ENCODE measurements at regions not wholly inside any gene's neighbourhood (a gene's known extent, or its start where the extent isn't known, plus 50 kb on each side); places are given as distances from the start of the nearest gene placed in this dataset.

DNA sequence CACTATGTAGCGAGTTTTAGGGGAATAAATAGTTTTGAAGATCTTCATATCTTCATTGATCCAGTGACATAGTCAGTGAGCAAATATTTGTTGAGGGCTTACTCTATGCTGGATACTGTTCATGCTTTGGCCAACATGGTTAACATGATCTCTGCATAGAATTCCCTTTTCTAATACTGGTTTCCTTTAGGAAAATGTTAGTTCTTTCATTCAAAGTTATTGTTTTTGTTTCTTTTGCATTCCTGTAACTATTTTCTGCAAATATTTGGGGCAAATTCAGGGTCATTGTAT lies 226.5 kb downstream of the C12orf50 start:
- no peak overlapping the region for H3K4me3 ChIP-seq
- H3K27me3 ChIP-seq = no peaks in the 10 kb centered on the region
- no peaks in the 10 kb centered on the region for H3K9me3 ChIP-seq
- no peak overlapping the region for H3K27ac ChIP-seq
- ATAC-seq (ENCODE audit: low FRiP score in 2 of 2) = no peak
- TF ChIP-seq POLR2AphosphoS5 (IDR thresholded peaks at IDR 0.05) = no peak
- TF ChIP-seq CTCF (IDR thresholded peaks at IDR 0.05) = no peak
- TF ChIP-seq POLR2A (IDR thresholded peaks at IDR 0.05) = no peak
- TF ChIP-seq EP300 (IDR thresholded peaks at IDR 0.05) = no peak
- 68 to 73% methylated on average over 1 of the region's 1 CpG for WGBS, 2 donors
- no peaks in the 10 kb centered on the region for H3K36me3 ChIP-seq
- no peak for DNase-seq
- H3K4me1 ChIP-seq = no peaks in the 10 kb centered on the region

DNA sequence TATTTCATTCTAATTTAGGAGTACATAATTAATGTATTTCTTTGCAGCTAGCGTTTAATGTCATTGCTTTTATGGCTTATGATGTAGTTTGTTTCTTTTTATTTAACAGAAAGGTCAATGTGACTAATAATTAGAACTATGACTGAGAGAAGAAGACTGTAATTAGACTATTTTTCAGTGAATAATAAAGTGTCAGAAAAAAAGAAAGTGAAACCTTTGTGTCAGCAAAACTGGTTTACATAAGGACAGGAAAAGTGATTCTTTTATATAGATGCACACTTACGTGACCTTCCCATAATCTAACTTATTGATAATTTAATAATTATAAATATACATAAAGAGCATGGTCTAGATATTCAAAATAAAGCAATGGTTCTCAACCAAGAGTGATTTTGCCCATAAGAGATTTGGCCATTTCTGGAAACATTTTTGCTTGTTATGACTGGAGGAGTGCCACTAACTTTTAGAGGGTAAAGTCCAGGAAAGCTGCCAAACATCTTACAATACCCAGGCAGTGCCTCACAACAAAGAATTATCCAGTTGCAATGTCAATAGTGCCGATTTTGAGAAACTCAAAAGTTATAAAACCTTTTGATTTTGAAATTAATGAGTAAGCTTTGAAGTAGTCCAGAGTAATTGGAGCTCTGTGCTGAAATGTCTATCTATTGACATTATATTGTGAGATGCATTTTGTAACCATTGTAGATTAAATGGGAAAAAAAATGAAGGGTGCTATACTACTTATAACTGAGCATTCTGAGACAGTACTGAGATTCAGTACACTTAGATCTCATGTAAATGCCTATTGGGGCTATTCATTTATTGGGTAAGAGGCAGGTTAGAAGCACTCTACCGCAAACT lies 227.1 kb downstream of the C12orf50 start:
- Histone ChIP-seq H3K36me3 (no peaks in the 10 kb centered on the region), H3K4me1 (no peaks in the 10 kb centered on the region), H3K27ac (no peak overlapping the region), H3K9me3 (no peaks in the 10 kb centered on the region), H3K27me3 (no peaks in the 10 kb centered on the region), H3K4me3 (no peak overlapping the region)
- WGBS, 2 donors = 49% methylated on average over 4 of the region's 4 CpGs
- ATAC-seq (ENCODE audit: low FRiP score in 2 of 2) (no peak), DNase-seq (no peak)
- TF ChIP-seq EP300 (IDR thresholded peaks at IDR 0.05) (no peak), CTCF (IDR thresholded peaks at IDR 0.05) (no peak), POLR2A (IDR thresholded peaks at IDR 0.05) (no peak), POLR2AphosphoS5 (IDR thresholded peaks at IDR 0.05) (no peak)

GRCh38 chr12:87796961-87797516 lies 232.2 kb downstream of the C12orf50 start:
- Histone ChIP-seq H3K36me3 (no peaks in the 10 kb centered on the region), H3K4me3 (no peak overlapping the region), H3K4me1 (no peaks in the 10 kb centered on the region), H3K27me3 (no peaks in the 10 kb centered on the region), H3K9me3 (no peaks in the 10 kb centered on the region), H3K27ac (no peak overlapping the region)
- WGBS, 2 donors = 19 to 22% methylated on average over 1 of the region's 1 CpG
- DNase-seq (no peak), ATAC-seq (ENCODE audit: low FRiP score in 2 of 2) (no peak)
- TF ChIP-seq POLR2AphosphoS5 (IDR thresholded peaks at IDR 0.05) (no peak), EP300 (IDR thresholded peaks at IDR 0.05) (no peak), CTCF (IDR thresholded peaks at IDR 0.05) (no peak), POLR2A (IDR thresholded peaks at IDR 0.05) (no peak)

DNA sequence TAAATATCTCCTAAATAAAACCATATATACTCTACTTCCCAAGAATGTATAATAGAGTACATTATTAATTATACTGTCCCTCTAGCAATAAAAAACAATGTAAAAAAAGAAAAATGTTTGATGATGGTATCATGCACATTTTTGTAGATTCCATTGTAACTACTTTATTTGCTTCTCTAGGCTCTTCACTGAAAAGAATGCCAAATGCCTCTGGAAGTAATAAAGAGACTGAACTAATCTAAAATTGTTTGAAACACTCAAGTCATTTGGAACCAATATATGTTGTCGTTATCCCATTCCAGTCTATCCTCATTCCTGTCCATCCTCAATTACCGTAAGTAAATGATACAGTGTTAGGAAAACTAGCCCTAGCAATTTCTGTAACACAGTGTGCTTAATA lies 233.6 kb downstream of the C12orf50 start:
- WGBS, 2 donors = 42 to 54% methylated on average over 2 of the region's 2 CpGs
- no peak overlapping the region for H3K27ac ChIP-seq
- H3K9me3 ChIP-seq = no peaks in the 10 kb centered on the region
- H3K36me3 ChIP-seq = no peaks in the 10 kb centered on the region
- DNase-seq = no peak
- no peak for ATAC-seq (ENCODE audit: low FRiP score in 2 of 2)
- H3K27me3 ChIP-seq = no peaks in the 10 kb centered on the region
- H3K4me1 ChIP-seq = no peaks in the 10 kb centered on the region
- TF ChIP-seq POLR2A (IDR thresholded peaks at IDR 0.05) (no peak), EP300 (IDR thresholded peaks at IDR 0.05) (no peak), POLR2AphosphoS5 (IDR thresholded peaks at IDR 0.05) (no peak), CTCF (IDR thresholded peaks at IDR 0.05) (no peak)
- no peak overlapping the region for H3K4me3 ChIP-seq

DNA sequence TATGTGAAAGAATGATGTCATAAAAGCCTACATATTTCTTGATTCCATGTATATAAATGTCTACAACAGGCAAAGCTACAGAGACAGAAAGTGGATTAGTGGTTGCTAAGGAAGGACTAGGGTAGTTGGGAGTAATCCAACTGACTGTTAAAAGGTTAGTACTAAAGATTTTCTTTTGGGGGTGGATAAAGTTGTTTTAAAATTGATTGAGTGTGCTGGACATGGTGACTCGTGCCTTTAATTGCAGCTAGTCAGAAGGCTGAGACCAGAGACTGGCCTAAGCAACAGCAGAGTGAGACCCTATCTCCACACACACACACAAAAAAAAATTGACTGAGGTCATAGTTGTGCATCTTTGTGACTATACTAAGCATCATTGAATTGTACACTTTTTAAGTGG lies 234.3 kb downstream of the C12orf50 start:
- DNase-seq (no peak), ATAC-seq (ENCODE audit: low FRiP score in 2 of 2) (no peak)
- no peaks in the 10 kb centered on the region for H3K36me3 ChIP-seq
- TF ChIP-seq POLR2AphosphoS5 (IDR thresholded peaks at IDR 0.05) (no peak), EP300 (IDR thresholded peaks at IDR 0.05) (no peak), POLR2A (IDR thresholded peaks at IDR 0.05) (no peak), CTCF (IDR thresholded peaks at IDR 0.05) (no peak)
- no peaks in the 10 kb centered on the region for H3K4me1 ChIP-seq
- no peaks in the 10 kb centered on the region for H3K9me3 ChIP-seq
- no peak overlapping the region for H3K4me3 ChIP-seq
- no peaks in the 10 kb centered on the region for H3K27me3 ChIP-seq
- no peak overlapping the region for H3K27ac ChIP-seq
- 36 to 58% methylated on average over 1 of the region's 1 CpG for WGBS, 2 donors

Data from upper lobe of left lung (tissue), 6 donors.